ENCODE measurements at regions not wholly inside any gene's neighbourhood (a gene's known extent, or its start where the extent isn't known, plus 50 kb on each side); places are given as distances from the start of the nearest gene placed in this dataset.
A peak's percentile ranks its signal among the peaks of the same experiment; 100 is the strongest.
"Not testable (repeated sequence)": the region's sequence is repeated elsewhere in the genome, so short reads cannot be mapped to it uniquely, and the experiment has no call there.

- no peak for DNase-seq
These were observed 118.4 kb upstream of the CACUL1 start for GRCh38 chr10:118873091-118873737.

DNA sequence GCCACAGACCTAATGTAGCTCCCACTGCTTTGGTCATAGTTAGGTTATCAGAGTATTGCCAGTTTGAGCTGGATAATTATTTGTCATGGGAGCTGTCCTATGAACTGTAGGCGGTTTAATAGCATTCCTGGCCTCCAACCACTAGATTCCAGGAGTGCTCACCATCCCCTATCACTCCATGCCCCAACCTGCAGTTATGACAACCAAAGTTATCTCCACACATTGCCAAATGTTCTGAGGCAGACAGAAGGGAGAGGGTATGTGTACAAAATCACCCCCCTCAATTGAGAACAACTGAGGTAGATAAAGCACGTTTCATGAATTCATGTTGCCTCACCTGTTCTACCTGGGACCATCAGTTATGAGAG lies 119.0 kb upstream of the CACUL1 start:
- no peak for DNase-seq

DNA sequence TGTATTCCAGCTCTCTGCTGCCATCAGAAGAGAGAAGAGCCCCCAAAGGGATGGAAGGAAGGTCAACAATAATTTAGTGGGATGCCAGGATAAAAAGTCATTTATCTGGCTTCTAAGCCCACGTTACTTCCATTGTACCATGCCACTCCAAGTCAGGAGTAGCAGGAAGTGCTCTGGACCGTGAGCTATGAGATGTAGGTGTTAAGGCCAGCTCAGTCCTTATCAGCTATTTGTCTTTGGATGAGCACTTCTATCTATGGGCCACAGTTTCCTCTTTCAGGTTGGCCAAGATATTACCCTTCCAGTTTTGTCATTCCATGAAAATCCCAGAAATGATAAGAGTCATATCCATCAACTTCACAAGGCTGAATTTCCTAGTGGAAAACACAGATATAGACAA lies 119.4 kb upstream of the CACUL1 start:
- no peak for DNase-seq

DNA sequence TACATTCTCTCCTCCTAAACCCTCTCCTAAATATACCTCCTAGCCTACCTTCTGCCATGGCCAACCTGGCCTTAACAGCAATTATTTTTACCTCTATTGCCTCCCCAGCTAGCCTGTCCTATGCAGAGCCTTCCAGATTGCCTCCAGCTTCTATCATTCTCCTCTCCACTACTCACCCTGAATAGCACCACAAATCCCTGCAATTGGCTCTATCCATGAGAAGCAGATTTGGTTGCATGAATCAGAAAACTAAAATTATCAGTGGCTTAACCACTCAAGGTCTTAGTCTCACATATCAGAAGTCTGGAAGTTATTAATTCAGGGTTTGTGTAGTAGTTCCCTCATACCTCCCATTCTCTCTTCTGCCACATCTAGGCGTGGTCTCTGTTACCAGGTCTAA lies 120.3 kb upstream of the CACUL1 start:
- DNase-seq: no peak

GRCh38 chr10:118882741-118883140 lies 128.0 kb upstream of the CACUL1 start:
- DNase-seq: no peak

GRCh38 chr10:118892255-118892654 lies 137.3 kb upstream of the NANOS1 start:
- DNase-seq: no peak

GRCh38 chr10:118894891-118895290 lies 134.6 kb upstream of the NANOS1 start:
- DNase-seq: not testable (repeated sequence)

DNA sequence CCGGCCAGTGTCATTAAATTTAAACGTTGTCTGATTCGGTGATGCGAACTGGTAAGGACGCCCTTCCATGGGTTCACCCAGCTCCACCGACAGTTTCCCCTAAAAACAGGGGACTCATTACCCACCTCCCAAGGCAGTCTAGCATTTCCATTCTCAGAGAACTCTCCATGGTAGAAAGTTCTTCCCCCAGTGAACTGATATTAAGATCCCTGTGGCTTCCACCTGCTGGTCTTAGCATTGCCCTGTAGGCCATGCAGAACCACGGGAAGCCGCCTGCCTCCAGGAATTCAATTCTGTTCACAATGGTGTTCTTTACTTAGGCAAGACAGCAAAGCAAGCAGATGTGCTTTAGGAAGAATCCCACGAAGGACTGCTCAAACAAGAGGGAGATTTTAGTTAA lies 128.9 kb upstream of the NANOS1 start:
- DNase-seq: no peak

DNA sequence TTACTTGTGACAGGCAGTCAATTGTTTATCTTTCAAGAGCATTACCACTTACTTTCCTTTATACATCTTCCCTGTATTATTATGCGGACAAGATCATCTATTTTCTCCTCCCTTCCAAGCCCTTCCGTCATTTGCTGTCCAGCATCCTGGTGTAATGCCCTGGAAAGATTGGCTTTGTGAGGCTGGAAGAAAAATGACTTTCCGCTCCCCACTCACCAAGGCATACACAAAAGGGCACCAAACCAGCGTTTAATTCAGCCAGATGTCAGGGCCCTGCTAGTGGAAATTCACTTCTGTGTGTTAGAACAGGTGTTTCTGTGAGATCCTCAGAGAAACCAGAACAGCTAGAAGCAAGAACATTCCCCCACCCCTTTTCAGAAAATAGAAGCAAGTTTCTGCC lies 128.1 kb upstream of the NANOS1 start:
- DNase-seq: no peak

DNA sequence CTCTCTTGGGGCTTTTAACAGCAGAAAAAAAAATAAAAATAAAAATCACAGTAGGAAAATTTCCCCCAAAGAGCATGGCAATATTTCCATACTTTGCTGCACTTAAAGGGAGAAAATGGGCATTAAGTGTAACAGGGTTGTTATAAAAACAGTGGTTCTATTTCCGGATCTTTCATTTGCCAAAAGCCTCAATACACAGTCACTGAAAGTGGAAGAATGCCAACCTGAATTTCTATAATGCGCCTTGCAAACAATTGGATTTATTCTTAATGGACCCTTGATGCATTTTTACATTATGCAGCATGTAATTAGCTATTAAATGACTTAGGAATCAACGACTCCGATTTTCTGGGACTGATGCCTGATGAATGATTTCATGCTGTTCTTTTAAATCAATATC lies 127.6 kb upstream of the NANOS1 start:
- no peak for DNase-seq

DNA sequence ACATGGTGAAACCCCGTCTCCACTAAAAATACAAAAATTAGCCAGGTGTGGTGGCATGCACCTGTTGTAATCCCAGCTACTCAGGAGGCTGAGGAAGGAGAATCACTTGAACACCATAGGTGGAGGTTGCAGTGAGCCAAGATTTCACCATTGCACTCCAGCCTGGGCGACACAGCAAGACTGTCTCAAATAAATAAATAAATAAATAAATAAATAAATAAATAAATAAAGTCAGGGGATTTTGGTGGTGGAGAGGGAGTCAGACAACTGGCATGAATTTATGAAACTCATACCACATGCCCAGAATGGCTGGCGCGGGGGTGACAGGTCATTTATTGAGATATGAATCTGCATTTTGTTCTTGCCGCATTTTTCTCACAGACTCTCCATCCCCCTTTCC lies 126.9 kb upstream of the NANOS1 start:
- DNase-seq: not testable (repeated sequence)

GRCh38 chr10:118903251-118903650 lies 126.3 kb upstream of the NANOS1 start:
- DNase-seq: no peak

GRCh38 chr10:118903691-118904090 lies 125.8 kb upstream of the NANOS1 start:
- no peak for DNase-seq

GRCh38 chr10:118904286-118904685 lies 125.2 kb upstream of the NANOS1 start:
- no peak for DNase-seq

- no peak for DNase-seq
These were observed 122.5 kb upstream of the NANOS1 start for GRCh38 chr10:118907051-118907450.

GRCh38 chr10:118908557-118909256 lies 120.8 kb upstream of the NANOS1 start:
- DNase-seq: peak; percentile 22

DNA sequence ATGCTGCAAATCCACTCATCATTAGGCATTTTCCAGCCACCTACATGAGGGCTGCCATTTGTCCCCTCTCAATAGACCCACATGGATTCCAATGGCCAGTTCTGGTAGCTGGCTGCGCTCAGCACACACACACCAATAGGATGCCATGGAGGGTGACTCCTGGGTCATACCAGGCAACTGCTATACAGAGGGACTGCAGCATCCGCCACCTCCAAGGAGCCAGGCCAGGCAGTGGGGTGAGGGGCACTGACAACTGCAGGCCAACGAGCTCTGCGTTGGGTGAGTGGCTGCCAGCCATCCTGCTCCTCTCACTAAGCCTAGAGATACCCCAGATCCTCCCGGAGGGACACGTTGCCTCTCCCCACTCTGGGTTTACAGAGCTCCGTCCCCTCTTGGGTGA lies 118.8 kb upstream of the NANOS1 start:
- no peak for DNase-seq

DNA sequence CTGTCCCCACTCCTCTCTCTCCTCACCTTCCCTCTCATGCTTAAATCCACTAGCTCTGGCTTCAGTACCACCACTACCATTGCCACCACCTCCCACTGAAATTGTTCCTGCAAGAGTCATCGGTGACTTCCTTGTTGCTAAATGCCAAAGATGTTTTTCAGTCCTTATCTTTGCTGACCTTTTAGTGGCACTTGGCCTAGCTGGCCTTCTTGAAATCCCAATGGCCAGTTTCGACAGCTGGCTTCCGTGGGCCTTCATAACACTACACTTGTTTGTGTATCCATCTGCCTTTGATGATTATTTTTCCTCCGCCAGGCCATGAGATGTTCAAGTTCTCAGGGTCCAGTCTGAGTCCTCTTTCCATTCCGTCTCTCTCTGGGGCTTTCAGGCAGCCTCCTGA lies 118.2 kb upstream of the NANOS1 start:
- DNase-seq: no peak

GRCh38 chr10:118912961-118913600 lies 116.4 kb upstream of the NANOS1 start:
- no peak for DNase-seq

- no peak for DNase-seq
These were observed 115.7 kb upstream of the NANOS1 start for GRCh38 chr10:118913825-118914224.

- DNase-seq: no peak
These were observed 114.9 kb upstream of the NANOS1 start for GRCh38 chr10:118914629-118915028.

DNA sequence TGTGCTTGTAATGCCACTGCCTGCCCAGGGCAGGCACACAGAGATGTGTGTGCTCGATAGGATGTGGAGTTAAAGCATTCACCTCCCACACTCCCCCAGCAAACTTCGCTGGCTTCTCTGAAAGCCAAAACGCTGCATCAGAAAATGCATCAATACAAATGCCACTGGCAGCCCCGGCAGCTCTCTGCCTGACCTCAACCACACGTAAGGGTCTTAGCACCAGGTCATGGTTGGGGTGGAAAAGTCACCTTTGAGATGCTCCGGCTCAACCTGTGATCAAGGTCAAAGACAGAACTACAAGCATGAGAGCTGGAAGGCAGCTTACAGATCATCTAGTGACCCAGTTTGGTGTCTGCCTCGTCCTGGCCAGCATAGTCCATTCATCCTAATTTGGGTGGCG lies 114.4 kb upstream of the NANOS1 start:
- DNase-seq: no peak

GRCh38 chr10:118916777-118917176 lies 112.7 kb upstream of the NANOS1 start:
- no peak for DNase-seq

DNA sequence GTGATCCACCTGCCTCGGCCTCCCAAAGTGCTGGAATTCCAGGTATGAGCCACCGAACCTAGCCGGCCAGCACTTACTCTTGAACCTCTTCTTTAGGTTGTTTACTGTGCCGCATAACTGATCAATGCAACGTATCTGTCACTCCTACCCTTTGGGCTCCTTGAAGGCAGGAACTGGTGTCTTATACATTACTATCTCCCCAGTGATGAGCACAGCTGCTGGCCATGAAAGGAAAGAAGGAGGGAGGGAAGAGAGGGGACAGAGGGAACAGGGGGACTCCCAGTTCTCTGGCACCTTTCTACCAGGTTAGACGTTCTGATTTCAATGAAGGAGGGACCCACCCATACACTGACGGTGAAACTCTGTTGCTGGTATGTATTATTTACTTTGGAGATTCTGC lies 111.8 kb upstream of the NANOS1 start:
- no peak for DNase-seq

DNA sequence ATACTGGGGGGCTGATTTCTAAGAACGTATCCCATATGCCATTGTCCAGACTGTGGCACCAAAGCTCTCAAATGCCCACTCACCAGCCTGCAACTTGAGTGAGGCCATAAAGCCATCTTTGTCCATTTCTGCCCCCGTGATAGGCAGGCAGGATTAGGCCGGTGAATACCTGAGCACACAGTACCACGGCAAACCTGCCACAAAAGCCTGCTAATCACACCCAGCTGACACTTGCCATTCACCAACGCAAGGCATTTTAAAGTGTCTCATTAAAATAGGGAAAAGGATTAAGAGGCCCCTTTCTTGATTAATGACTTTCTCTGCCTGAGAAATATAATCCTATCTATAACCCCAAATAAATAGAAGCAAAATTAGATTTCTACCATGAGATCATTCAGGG lies 111.4 kb upstream of the NANOS1 start:
- no peak for DNase-seq

All from femur (tissue), 1 donor.